ENCODE measurements at regions not wholly inside any gene's neighbourhood (a gene's known extent, or its start where the extent isn't known, plus 50 kb on each side); places are given as distances from the start of the nearest gene placed in this dataset.

DNA sequence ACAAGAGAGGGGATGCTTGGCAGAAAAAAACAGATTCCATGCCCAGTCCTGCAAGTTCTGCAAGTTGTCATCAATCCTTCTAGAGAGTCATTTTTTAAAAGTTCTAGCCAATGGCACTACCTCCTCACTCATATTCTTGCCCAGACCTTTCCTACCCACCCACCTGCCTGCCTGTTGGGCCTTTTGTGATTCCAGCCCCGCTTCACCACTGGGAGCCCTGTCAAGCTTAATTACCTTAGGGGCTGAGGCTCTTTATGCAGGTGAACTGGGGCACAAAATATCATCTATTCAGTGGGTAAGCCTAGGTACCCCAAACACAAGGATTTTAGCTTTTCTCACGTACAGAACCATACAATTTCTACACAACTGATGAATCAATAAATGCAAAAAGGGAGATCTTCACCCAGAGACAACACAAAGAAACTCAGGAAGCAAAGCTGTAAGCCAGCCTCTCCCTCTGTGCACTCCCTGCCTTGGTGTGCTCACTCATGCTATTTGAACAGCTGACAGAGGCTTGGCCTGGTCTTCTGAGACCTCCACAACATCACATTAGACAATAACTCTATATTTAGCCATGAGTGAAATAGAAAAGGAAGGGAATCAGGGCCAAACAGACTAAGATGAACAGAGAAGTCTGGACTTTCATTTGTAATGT, 222.6 kb downstream of the HTR7 start:
- no peak for DNase-seq

DNA sequence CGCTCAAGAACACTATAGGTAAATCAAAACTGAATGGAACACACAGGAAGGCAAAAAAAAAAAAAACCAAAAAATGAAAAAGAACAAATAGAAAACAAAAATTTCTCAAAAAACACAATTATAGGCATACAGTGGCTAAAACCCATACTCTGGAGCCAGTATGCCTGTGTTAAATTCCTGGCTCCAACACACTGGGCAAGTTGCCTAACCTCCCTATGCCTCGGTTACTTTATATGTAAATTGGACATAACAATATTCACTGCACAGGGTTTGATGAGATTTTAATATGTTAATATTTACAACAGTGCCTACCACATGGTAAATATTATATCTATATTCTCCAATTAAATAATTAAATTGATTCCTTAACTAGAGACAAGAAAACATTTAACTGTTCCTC, 217.1 kb downstream of the HTR7 start:
- no peak for DNase-seq

- DNase-seq, result no peak
Measured at GRCh38 chr10:90641731-90642130, 216.1 kb downstream of the HTR7 start.

GRCh38 chr10:90642136-90642535, 215.7 kb downstream of the HTR7 start:
- no peak for DNase-seq

DNA sequence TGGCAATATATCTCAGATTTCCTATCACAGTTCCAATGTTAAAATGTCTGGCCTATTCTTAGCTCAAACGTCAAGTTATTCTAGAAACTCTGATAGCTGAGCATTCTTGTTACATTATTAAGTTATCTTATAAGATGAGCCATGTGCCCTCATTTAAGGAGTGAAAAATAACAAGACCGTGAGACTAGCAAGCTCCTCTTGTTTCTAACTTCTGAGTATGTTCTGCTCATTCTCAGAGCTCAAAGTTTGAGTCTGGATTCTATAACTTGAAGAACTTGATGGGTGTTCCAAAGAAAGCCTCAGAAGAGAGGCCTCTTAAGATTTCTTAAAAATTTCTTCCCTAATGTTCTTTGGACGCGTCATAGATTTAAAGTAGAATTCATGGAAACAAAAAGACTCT, 215.2 kb downstream of the HTR7 start:
- DNase-seq, result no peak

DNA sequence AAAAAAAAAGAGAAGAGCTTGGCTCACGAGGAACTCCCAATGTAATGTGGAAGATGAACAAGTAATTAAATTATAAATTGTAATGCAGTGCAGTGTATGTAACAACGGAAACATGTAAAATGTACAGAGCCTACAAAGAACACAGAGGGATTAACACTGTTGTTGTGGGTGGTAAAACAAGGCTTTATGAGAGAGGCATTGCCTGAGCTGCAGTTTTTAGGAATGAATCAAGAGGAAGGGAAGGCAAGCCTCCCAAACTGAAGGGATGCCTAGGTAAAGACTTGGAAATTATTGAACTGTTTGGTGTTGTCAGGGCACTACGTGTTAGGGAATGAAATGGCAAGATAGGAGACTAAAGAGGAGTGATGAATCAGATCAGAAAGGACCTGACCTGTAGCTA, 213.7 kb downstream of the HTR7 start:
- DNase-seq, result no peak

- no peak for DNase-seq
Measured at GRCh38 chr10:90650858-90651257, 207.0 kb downstream of the HTR7 start.

DNA sequence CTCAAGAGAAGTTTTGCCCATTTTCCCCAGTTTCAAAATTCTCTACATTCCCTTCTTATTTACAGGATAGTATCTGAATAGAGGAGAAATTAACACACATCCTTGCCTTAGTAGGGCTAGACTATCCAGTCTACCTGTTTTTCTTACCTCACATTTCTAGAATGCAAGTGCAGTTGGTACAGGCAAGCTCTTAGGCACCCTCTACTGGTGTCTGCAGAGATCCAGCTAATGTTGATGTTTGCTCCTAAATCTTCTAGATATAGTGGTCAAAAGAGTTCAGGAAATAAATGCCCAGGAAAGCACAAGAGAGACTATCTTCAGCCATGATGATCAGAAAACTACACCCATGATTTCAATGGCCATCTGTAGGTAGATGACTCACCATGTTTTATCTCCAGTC, 205.3 kb downstream of the HTR7 start:
- DNase-seq, result no peak

DNA sequence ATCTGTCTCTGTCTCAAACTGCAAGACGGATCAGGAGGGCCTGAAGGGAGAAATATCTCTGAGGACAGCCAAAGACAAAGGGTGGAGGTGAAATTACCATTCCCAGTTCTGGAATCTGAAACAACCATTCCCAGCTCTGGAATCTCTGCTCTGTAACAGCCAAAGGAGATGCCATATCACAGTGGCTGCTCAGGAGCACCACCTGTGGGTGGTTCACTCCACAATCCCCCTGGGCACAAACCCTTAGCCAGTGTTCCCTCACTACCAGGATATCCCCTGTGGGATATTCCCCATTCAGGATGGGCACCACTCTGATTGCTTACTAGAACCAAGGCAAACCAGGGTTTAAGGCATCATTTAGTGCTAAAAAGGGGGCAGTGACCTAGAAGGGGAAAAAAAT, 199.0 kb downstream of the HTR7 start:
- no peak for DNase-seq

DNA sequence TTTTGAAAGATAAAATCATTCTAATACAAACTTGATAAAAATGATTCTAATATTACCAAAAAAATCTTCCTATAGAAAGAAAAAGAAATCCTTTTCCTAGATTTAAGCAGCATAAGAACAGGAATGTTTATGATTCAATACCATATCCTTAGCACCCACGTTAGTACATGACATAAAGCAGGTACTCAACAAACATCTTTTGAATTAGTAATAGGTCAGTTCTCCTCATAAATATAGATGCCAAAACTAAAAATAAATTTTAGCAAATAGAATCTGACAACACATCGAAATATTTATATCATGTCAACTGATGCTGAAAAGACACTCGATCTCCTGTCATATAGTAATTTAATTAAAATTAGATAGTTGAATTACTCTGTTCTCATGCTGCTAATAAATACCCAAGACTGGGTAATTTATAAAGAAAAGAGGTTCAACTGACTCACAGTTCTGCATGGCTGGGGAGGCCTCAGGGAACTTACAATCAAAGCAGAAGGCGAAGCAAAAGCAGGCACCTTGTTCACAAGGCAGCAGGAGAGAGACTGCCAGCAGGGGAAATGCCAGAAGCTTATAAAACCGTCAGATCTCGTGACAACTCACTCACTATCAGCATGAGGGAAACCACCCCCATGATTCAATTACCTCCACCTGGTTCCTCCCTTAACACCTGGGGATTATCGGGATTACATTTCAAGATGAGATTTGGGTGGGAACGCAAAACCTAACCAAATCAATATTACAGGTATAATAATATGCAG, 191.8 kb downstream of the HTR7 start:
- no peak for DNase-seq

- no peak for DNase-seq
Measured at GRCh38 chr10:90674461-90674860, 183.4 kb downstream of the HTR7 start.

DNA sequence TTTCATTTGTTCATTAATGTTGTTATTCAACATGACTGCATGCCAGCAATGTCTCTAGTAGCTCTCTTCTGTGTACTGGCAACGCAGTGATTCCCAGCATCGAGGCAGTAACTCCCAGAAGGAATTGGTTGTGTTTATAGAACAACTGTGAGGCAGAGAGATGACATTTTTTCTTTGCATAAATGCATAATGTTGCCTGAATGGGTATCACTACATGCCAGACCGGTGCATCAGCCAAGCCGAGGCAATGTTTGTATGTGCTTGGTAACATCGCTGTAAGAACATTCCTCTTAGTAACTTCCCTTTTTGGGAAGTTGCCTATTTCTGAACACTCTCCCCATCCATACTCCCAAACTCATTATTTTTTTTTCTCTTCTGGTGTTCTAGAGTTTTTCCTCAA, 182.9 kb downstream of the HTR7 start:
- no peak for DNase-seq

GRCh38 chr10:90675621-90676020, 182.2 kb downstream of the HTR7 start:
- no peak for DNase-seq
